CD4-positive, alpha-beta T cell (primary cell): ENCODE measurements at regions not wholly inside any gene's neighbourhood (a gene's known extent, or its start where the extent isn't known, plus 50 kb on each side); places are given as distances from the start of the nearest gene placed in this dataset.

Source experiments
- ATAC-seq: fragments of 200-7000 bp; cut with Tn5 transposase; one replicate; pipeline ENCODE4 v1.10.0; 2022; ENCODE audit warnings: mild to moderate bottlenecking; ENCODE audit not compliant: poor library complexity
- CTCF ChIA-PET: fragments of 350-600 bp; sonication (Branson Sonifier 250); formaldehyde crosslinking; loops from one replicate; lab custom pipeline; 2021; ENCODE audit warnings: antibody characterized with exemption, inconsistent platforms; lab: Charles Lee
- POLR2A ChIA-PET: fragments of 350-600 bp; sonication (Branson Sonifier 250); formaldehyde crosslinking; loops from one replicate; lab custom pipeline; 2021; ENCODE audit warnings: antibody characterized with exemption, inconsistent platforms; lab: Charles Lee
- DNase-seq, 14 experiments: peaks; one replicate each; pipeline ENCODE4 v3.0.0-alpha.2; 2013 to 2020; ENCODE audit warnings: mixed read lengths in 2 of 14
- H3K27ac ChIP-seq, 2 donors: one replicate each; pipeline versions ENCODE4 v1.5.1 to v1.7.0; 2013; ENCODE audit warnings: low read length in 2 of 2, low read depth in 1 of 2, mild to moderate bottlenecking in 1 of 2
- H3K27me3 ChIP-seq, 2 experiments: 1 replicate in 1 of 2; 2 replicates in 1 of 2; pipeline versions ENCODE4 v1.6.1 to v1.7.0; 2013; ENCODE audit warnings: low read length in 2 of 2, control low read depth in 1 of 2, mild to moderate bottlenecking in 1 of 2, moderate library complexity in 1 of 2; ENCODE audit not compliant: insufficient read depth in 2 of 2, control insufficient read depth in 1 of 2
- H3K36me3 ChIP-seq: one replicate; pipeline ENCODE4 v1.6.1; 2013; ENCODE audit warnings: low read length, control low read depth; ENCODE audit not compliant: insufficient read depth
- H3K4me1 ChIP-seq: one replicate; pipeline ENCODE4 v1.6.1; 2013; ENCODE audit warnings: low read length, control low read depth; ENCODE audit not compliant: insufficient read depth
- H3K4me3 ChIP-seq: one replicate; pipeline ENCODE4 v1.5.1; 2013; ENCODE audit warnings: mild to moderate bottlenecking, low read length, moderate library complexity
- H3K9me3 ChIP-seq, 2 experiments: 1 replicate in 1 of 2; 2 replicates in 1 of 2; pipeline versions ENCODE4 v1.6.1 to v1.7.0; 2013; ENCODE audit warnings: low read length in 2 of 2, mild to moderate bottlenecking in 2 of 2, control low read depth in 1 of 2, moderate library complexity in 1 of 2; ENCODE audit not compliant: control insufficient read depth in 1 of 2, insufficient read depth in 1 of 2
- H3K27ac Mint-ChIP-seq: one replicate; pipeline ENCODE4 v1.8.0; 2020; ENCODE audit warnings: mixed read lengths
- H3K27me3 Mint-ChIP-seq: one replicate; pipeline ENCODE4 v1.8.0; 2021; ENCODE audit warnings: mixed read lengths
- H3K36me3 Mint-ChIP-seq: one replicate; pipeline ENCODE4 v1.8.0; 2021; ENCODE audit warnings: low read depth, mixed read lengths
- H3K4me1 Mint-ChIP-seq: one replicate; pipeline ENCODE4 v1.8.0; 2021; ENCODE audit warnings: low read depth, mixed read lengths
- H3K4me3 Mint-ChIP-seq: one replicate; pipeline ENCODE4 v1.8.0; 2020; ENCODE audit warnings: mild to moderate bottlenecking, mixed read lengths
- H3K9me3 Mint-ChIP-seq: one replicate; pipeline ENCODE4 v1.8.0; 2020; ENCODE audit warnings: mixed read lengths
- intact Hi-C, 2 experiments: fragments of 100-400 bp; cut with DNase I in 1 of 2; cut with micrococcal nuclease in 1 of 2; formaldehyde crosslinking; loops; one replicate each; pipeline versions ENCODE4 v1.15.1 to v1.9.0; 2023 to 2025; cut with DNase I, micrococcal nuclease
- TF ChIP-seq, protein P1 (sequence below): fragments of 200-600 bp; IDR thresholded peaks from one replicate; pipeline ENCODE4 v1.8.0; 2022; ENCODE audit warnings: antibody characterized with exemption, mild to moderate bottlenecking

DNA sequence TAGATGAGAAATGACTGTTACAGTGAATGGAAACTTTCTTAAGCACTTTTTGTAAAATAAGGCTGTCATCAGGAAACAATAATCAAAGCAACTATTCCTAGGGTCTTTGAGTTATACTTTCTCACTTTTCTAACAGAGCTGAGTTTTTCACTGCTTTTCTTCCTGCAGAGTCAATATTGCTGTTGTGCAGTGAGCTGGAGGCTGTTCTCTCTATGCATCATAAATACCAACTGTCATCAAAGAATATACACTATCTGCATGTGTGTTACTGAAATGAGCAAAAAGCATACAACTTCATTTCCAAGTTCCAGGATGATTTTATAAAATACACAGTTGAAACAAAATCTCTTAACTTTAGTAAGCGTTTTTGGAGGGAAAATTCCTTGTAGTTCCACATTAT is 110.4 kb upstream of the CPSF6 start:
- H3K27me3 Mint-ChIP-seq, result peaks cover 11% of the 10 kb centered on the region
- H3K9me3 ChIP-seq, result no peaks in the 10 kb centered on the region
- no peaks in the 10 kb centered on the region for H3K36me3 Mint-ChIP-seq
- no peak overlapping the region for H3K4me3 Mint-ChIP-seq
- H3K4me3 ChIP-seq, result no peak overlapping the region
- no peak overlapping the region for H3K27ac Mint-ChIP-seq
- TF ChIP-seq, protein P1, sequence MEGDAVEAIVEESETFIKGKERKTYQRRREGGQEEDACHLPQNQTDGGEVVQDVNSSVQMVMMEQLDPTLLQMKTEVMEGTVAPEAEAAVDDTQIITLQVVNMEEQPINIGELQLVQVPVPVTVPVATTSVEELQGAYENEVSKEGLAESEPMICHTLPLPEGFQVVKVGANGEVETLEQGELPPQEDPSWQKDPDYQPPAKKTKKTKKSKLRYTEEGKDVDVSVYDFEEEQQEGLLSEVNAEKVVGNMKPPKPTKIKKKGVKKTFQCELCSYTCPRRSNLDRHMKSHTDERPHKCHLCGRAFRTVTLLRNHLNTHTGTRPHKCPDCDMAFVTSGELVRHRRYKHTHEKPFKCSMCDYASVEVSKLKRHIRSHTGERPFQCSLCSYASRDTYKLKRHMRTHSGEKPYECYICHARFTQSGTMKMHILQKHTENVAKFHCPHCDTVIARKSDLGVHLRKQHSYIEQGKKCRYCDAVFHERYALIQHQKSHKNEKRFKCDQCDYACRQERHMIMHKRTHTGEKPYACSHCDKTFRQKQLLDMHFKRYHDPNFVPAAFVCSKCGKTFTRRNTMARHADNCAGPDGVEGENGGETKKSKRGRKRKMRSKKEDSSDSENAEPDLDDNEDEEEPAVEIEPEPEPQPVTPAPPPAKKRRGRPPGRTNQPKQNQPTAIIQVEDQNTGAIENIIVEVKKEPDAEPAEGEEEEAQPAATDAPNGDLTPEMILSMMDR, result no peak
- intact Hi-C loops, result no loop called here
- H3K27ac ChIP-seq, result no peak overlapping the region
- CTCF ChIA-PET, result no interaction called here
- no peaks in the 10 kb centered on the region for H3K4me1 ChIP-seq
- no peaks in the 10 kb centered on the region for H3K36me3 ChIP-seq
- no peaks in the 10 kb centered on the region for H3K27me3 ChIP-seq
- ATAC-seq (no peak), DNase-seq (no peak)
- H3K9me3 Mint-ChIP-seq, result no peaks in the 10 kb centered on the region
- H3K4me1 Mint-ChIP-seq, result no peaks in the 10 kb centered on the region
- POLR2A ChIA-PET, result no interaction called here

DNA sequence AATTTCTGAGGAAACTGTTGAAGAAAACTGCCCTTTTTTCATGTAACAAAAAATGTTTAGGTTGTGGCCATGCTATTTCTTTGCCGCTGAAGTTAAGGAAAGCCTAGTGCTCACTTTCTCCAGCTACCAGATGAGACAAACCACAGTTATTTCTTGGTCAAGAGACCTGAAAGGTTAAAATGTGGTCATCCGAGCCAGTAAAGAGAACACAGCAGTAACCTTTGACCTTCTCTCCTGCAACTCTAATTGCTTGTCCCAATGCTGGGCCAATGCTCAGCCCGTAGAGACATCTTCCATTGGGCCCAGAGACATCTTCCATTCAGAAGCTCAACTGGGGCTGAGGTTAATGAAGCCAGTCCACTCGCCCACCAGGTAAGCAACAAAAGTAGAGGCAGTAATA is 109.8 kb upstream of the CPSF6 start:
- no peak overlapping the region for H3K4me3 Mint-ChIP-seq
- ChIA-PET CTCF (no interaction called here), POLR2A (no interaction called here)
- Histone ChIP-seq H3K4me1 (no peaks in the 10 kb centered on the region), H3K4me3 (no peak overlapping the region), H3K36me3 (no peaks in the 10 kb centered on the region), H3K27ac (no peak overlapping the region), H3K27me3 (no peaks in the 10 kb centered on the region), H3K9me3 (no peaks in the 10 kb centered on the region)
- H3K36me3 Mint-ChIP-seq, result no peaks in the 10 kb centered on the region
- peaks cover 11% of the 10 kb centered on the region for H3K27me3 Mint-ChIP-seq
- H3K4me1 Mint-ChIP-seq, result no peaks in the 10 kb centered on the region
- ATAC-seq, result no peak
- TF ChIP-seq, protein P1, result no peak
- no peak overlapping the region for H3K27ac Mint-ChIP-seq
- DNase-seq, result no peak
- no peaks in the 10 kb centered on the region for H3K9me3 Mint-ChIP-seq
- intact Hi-C loops, result no loop called here

DNA sequence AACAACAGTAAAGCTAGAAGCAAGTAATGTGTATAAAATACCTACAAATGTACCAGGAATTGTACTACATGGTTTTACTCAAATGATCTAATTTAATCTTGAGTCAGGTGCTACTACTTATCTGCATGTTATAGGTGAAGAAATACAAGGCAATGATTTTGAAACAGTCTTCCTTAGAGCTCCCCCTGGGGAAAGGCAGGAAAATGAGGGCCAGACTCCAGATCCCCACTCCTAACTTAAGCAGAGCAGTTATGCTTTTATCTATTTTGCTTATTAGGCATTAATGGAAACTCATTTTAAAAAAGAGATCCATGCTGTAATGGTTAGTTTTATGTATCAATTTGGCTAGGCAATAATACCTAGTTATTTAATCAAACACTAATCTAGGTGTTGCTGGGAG is 109.3 kb upstream of the CPSF6 start:
- TF ChIP-seq, protein P1, result no peak
- DNase-seq (no peak), ATAC-seq (no peak)
- H3K9me3 ChIP-seq, result no peaks in the 10 kb centered on the region
- Mint-ChIP-seq H3K27ac (no peak overlapping the region), H3K4me1 (no peaks in the 10 kb centered on the region), H3K9me3 (no peaks in the 10 kb centered on the region), H3K27me3 (peaks cover 11% of the 10 kb centered on the region), H3K4me3 (no peak overlapping the region), H3K36me3 (no peaks in the 10 kb centered on the region)
- POLR2A ChIA-PET, result no interaction called here
- no peaks in the 10 kb centered on the region for H3K36me3 ChIP-seq
- intact Hi-C loops, result no loop called here
- H3K4me3 ChIP-seq, result no peak overlapping the region
- no peak overlapping the region for H3K27ac ChIP-seq
- H3K4me1 ChIP-seq, result no peaks in the 10 kb centered on the region
- no peaks in the 10 kb centered on the region for H3K27me3 ChIP-seq
- CTCF ChIA-PET, result no interaction called here
